ENCODE measurements at regions not wholly inside any gene's neighbourhood (a gene's known extent, or its start where the extent isn't known, plus 50 kb on each side); places are given as distances from the start of the nearest gene placed in this dataset.

- H3K27ac ChIP-seq (ENCODE audit: insufficient read depth, low read depth, low read length) = no peak overlapping the region
- H3K9me1 ChIP-seq (replicated peaks; ENCODE audit: control insufficient read depth, extremely low read depth, insufficient read depth, low read length) = no peaks in the 10 kb centered on the region
- DNase-seq (ENCODE audit: low read depth, low spot score) = no peak
- CTCF ChIA-PET = interaction anchor here (1.6 kb wide), 1 partner anchor 11 kb away, joined by 3 read pairs; no protein-coding TSS in a partner anchor
- no peaks in the 10 kb centered on the region for H3K4me1 ChIP-seq (ENCODE audit: control insufficient read depth, extremely low read depth, insufficient read depth, low read length)
- no peak overlapping the region for H3K4me3 ChIP-seq (replicated peaks in 1 of 3; ENCODE audit: insufficient read depth in 1 of 3, low read depth in 1 of 3, low read length in 3 of 3)
- no TSS peak for BruUV-seq (replicated peaks)
- no peaks in the 10 kb centered on the region for H4K20me1 ChIP-seq (replicated peaks; ENCODE audit: control insufficient read depth, extremely low read depth, insufficient read depth, low read length)
- no peak overlapping the region for H3K4me2 ChIP-seq (ENCODE audit: insufficient read depth, low read length)
- POLR2A ChIA-PET = no interaction called here
- H3K9me3 ChIP-seq (replicated peaks; ENCODE audit: control insufficient read depth, insufficient read depth, low read length) = no peaks in the 10 kb centered on the region
- H3K36me3 ChIP-seq (ENCODE audit: control insufficient read depth in 2 of 2, extremely low read depth in 1 of 2, insufficient read depth in 2 of 2, low read length in 2 of 2) = no peaks in the 10 kb centered on the region
- no peak overlapping the region for H2AFZ ChIP-seq (ENCODE audit: low read depth, low read length)
- intact Hi-C loops (cut with micrococcal nuclease) = no loop called here
- no peak for TF ChIP-seq GATA2 (IDR thresholded peaks at IDR 0.05; ENCODE audit: insufficient read depth, insufficient read length, low read depth, low read length)
- TF ChIP-seq JUN (IDR thresholded peaks at IDR 0.05; ENCODE audit: borderline replicate concordance, insufficient read depth, insufficient read length, low read depth) = no peak
- no peak for TF ChIP-seq FOS (IDR thresholded peaks at IDR 0.05; ENCODE audit: borderline replicate concordance, insufficient read depth, low read length)
- TF ChIP-seq POLR2A (IDR thresholded peaks at IDR 0.05; ENCODE audit: low read depth, low read length) = no peak
- TF ChIP-seq EZH2 (IDR thresholded peaks at IDR 0.05; ENCODE audit: borderline replicate concordance, low read depth, low read length, severe bottlenecking) = no peak
- TF ChIP-seq, protein P1, sequence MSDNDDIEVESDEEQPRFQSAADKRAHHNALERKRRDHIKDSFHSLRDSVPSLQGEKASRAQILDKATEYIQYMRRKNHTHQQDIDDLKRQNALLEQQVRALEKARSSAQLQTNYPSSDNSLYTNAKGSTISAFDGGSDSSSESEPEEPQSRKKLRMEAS (IDR thresholded peaks at IDR 0.05; ENCODE audit: insufficient read depth, insufficient read length) = no peak
- TF ChIP-seq CTCF (IDR thresholded peaks at IDR 0.05; ENCODE audit: extremely low read depth in 1 of 2, insufficient read depth in 1 of 2, low read depth in 1 of 2, low read length in 2 of 2) = no peak
- no peak for TF ChIP-seq POLR2AphosphoS5 (IDR thresholded peaks at IDR 0.05; ENCODE audit: insufficient read depth, low read depth, low read length)
- TF ChIP-seq MYC (IDR thresholded peaks at IDR 0.05; ENCODE audit: low read depth, low read length) = no peak
- FAIRE-seq = no peak
- no peaks in the 10 kb centered on the region for H3K27me3 ChIP-seq (ENCODE audit: control insufficient read depth in 2 of 2, insufficient read depth in 2 of 2, low read length in 2 of 2)
- dilution Hi-C loops (cut with MboI; ENCODE audit: extremely low pct_ligation_motif_present, low sequenced_read_pairs) = no loop called here
- no peak overlapping the region for H3K9ac ChIP-seq (replicated peaks; ENCODE audit: extremely low read depth, insufficient read depth, low read length)
- H3K79me2 ChIP-seq (ENCODE audit: control insufficient read depth, insufficient read depth, low read length) = no peaks in the 10 kb centered on the region
Observed at GRCh38 chr11:79570104-79570503, 129.3 kb upstream of the TENM4 start.
